ENCODE measurements at regions not wholly inside any gene's neighbourhood (a gene's known extent, or its start where the extent isn't known, plus 50 kb on each side); places are given as distances from the start of the nearest gene placed in this dataset.

- TF ChIP-seq NFIC (IDR thresholded peaks at IDR 0.05): no peak
- no peak for TF ChIP-seq YY1 (IDR thresholded peaks at IDR 0.05; ENCODE audit: low read depth)
- TF ChIP-seq MAX (IDR thresholded peaks at IDR 0.05): no peak
- TF ChIP-seq ZBTB7A (IDR thresholded peaks at IDR 0.05; ENCODE audit: low read depth): no peak
- no peak for TF ChIP-seq RAD21 (IDR thresholded peaks at IDR 0.05; ENCODE audit: low read depth)
- no peak for TF ChIP-seq TAF1 (IDR thresholded peaks at IDR 0.05; ENCODE audit: low read depth)
- TF ChIP-seq TCF12 (IDR thresholded peaks at IDR 0.05; ENCODE audit: low read depth): no peak
- no peak for TF ChIP-seq CEBPB (IDR thresholded peaks at IDR 0.05)
- TF ChIP-seq CREB1 (IDR thresholded peaks at IDR 0.05; ENCODE audit: low read depth): no peak
- TF ChIP-seq FOXM1 (IDR thresholded peaks at IDR 0.05; ENCODE audit: borderline replicate concordance, low read depth): no peak
- no peak for TF ChIP-seq EGR1 (IDR thresholded peaks at IDR 0.05)
These were observed 399.5 kb downstream of the RPS24 start for GRCh38 chr10:78433076-78433595.

GRCh38 chr10:78433766-78434535, 400.3 kb downstream of the RPS24 start:
- TF ChIP-seq REST (IDR thresholded peaks at IDR 0.05; ENCODE audit: low read depth) (no peak), CREB1 (IDR thresholded peaks at IDR 0.05; ENCODE audit: low read depth) (no peak), EGR1 (IDR thresholded peaks at IDR 0.05) (no peak), USF1 (IDR thresholded peaks at IDR 0.05) (no peak), RAD21 (IDR thresholded peaks at IDR 0.05; ENCODE audit: low read depth) (no peak), TAF1 (IDR thresholded peaks at IDR 0.05; ENCODE audit: low read depth) (no peak), NFIC (IDR thresholded peaks at IDR 0.05) (no peak), TCF12 (IDR thresholded peaks at IDR 0.05; ENCODE audit: low read depth) (no peak), MAX (IDR thresholded peaks at IDR 0.05) (no peak), TEAD4 (IDR thresholded peaks at IDR 0.05) (no peak), FOXM1 (IDR thresholded peaks at IDR 0.05; ENCODE audit: borderline replicate concordance, low read depth) (no peak), YY1 (IDR thresholded peaks at IDR 0.05; ENCODE audit: low read depth) (no peak)

- no peak for TF ChIP-seq TCF12 (IDR thresholded peaks at IDR 0.05; ENCODE audit: low read depth)
- no peak for TF ChIP-seq RAD21 (IDR thresholded peaks at IDR 0.05; ENCODE audit: low read depth)
- no peak for TF ChIP-seq CEBPB (IDR thresholded peaks at IDR 0.05)
- no peak for TF ChIP-seq EGR1 (IDR thresholded peaks at IDR 0.05)
- no peak for TF ChIP-seq NFIC (IDR thresholded peaks at IDR 0.05)
- no peak for TF ChIP-seq YY1 (IDR thresholded peaks at IDR 0.05; ENCODE audit: low read depth)
- no peak for TF ChIP-seq MAX (IDR thresholded peaks at IDR 0.05)
- no peak for TF ChIP-seq USF1 (IDR thresholded peaks at IDR 0.05)
- TF ChIP-seq FOXM1 (IDR thresholded peaks at IDR 0.05; ENCODE audit: borderline replicate concordance, low read depth): no peak
- no peak for TF ChIP-seq ZBTB7A (IDR thresholded peaks at IDR 0.05; ENCODE audit: low read depth)
- no peak for TF ChIP-seq CREB1 (IDR thresholded peaks at IDR 0.05; ENCODE audit: low read depth)
- no peak for TF ChIP-seq REST (IDR thresholded peaks at IDR 0.05; ENCODE audit: low read depth)
- no peak for TF ChIP-seq EP300 (IDR thresholded peaks at IDR 0.05; ENCODE audit: borderline replicate concordance)
- TF ChIP-seq TEAD4 (IDR thresholded peaks at IDR 0.05): no peak
- TF ChIP-seq TAF1 (IDR thresholded peaks at IDR 0.05; ENCODE audit: low read depth): no peak
These were observed 401.2 kb downstream of the RPS24 start for GRCh38 chr10:78434886-78435285.

- TF ChIP-seq EP300 (IDR thresholded peaks at IDR 0.05; ENCODE audit: borderline replicate concordance) (no peak), REST (IDR thresholded peaks at IDR 0.05; ENCODE audit: low read depth) (no peak), CEBPB (IDR thresholded peaks at IDR 0.05) (no peak), USF1 (IDR thresholded peaks at IDR 0.05) (no peak), FOXM1 (IDR thresholded peaks at IDR 0.05; ENCODE audit: borderline replicate concordance, low read depth) (no peak), RAD21 (IDR thresholded peaks at IDR 0.05; ENCODE audit: low read depth) (no peak), ZBTB7A (IDR thresholded peaks at IDR 0.05; ENCODE audit: low read depth) (no peak), MAX (IDR thresholded peaks at IDR 0.05) (no peak), YY1 (IDR thresholded peaks at IDR 0.05; ENCODE audit: low read depth) (no peak), TAF1 (IDR thresholded peaks at IDR 0.05; ENCODE audit: low read depth) (no peak), NFIC (IDR thresholded peaks at IDR 0.05) (no peak), TEAD4 (IDR thresholded peaks at IDR 0.05) (no peak), TCF12 (IDR thresholded peaks at IDR 0.05; ENCODE audit: low read depth) (no peak), EGR1 (IDR thresholded peaks at IDR 0.05) (no peak), CREB1 (IDR thresholded peaks at IDR 0.05; ENCODE audit: low read depth) (no peak)
These were observed 402.0 kb downstream of the RPS24 start for GRCh38 chr10:78435484-78436221.

Measured in Ishikawa (cell line).